NT2/D1 (cell line): ENCODE measurements at regions not wholly inside any gene's neighbourhood (a gene's known extent, or its start where the extent isn't known, plus 50 kb on each side); places are given as distances from the start of the nearest gene placed in this dataset.

Experiments
- SUZ12 ChIP-seq: IDR thresholded peaks from 2 replicates; pipeline ENCODE4 v1.6.1; 2011; ENCODE audit not compliant: insufficient read length, insufficient read depth; ENCODE audit errors: extremely low read depth
- YY1 ChIP-seq: IDR thresholded peaks from 2 replicates; pipeline ENCODE4 v1.6.1; 2011; ENCODE audit not compliant: insufficient read length, insufficient read depth
- ZNF274 ChIP-seq: IDR thresholded peaks from 2 replicates; pipeline ENCODE4 v1.6.1; 2011; ENCODE audit warnings: mild to moderate bottlenecking, low read depth, low read length

- TF ChIP-seq YY1 (no peak), ZNF274 (no peak), SUZ12 (no peak)
Observed at GRCh38 chr10:23657677-23658076, 218.8 kb downstream of the OTUD1 start.
